KG1 (cell line): ENCODE measurements at regions not wholly inside any gene's neighbourhood (a gene's known extent, or its start where the extent isn't known, plus 50 kb on each side); places are given as distances from the start of the nearest gene placed in this dataset.
"Not testable (repeated sequence)": the region's sequence is repeated elsewhere in the genome, so short reads cannot be mapped to it uniquely, and the experiment has no call there.

Source experiments
- DNase-seq: peaks from one replicate; lab custom pipeline; 2025; lab: John Stamatoyannopoulos, UW

DNA sequence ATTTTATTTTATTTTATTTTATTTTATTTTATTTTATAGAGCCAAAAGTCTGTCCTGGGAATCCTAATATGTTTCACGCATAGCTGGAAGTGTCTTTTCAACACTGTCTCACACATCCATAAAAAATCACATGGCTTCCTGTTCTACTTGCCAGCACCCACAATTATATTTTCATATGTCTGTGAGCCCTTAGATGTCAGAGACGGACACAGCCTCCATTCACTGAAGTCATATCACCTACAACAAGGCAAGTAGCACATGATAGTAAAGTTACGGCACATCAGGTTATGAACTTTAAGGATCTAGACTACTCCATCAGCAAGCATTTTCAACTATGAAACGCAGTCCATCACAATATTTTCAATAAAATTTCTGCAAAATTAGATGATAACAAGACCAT is 168.4 kb downstream of the ZIC4 start:
- DNase-seq = no peak

DNA sequence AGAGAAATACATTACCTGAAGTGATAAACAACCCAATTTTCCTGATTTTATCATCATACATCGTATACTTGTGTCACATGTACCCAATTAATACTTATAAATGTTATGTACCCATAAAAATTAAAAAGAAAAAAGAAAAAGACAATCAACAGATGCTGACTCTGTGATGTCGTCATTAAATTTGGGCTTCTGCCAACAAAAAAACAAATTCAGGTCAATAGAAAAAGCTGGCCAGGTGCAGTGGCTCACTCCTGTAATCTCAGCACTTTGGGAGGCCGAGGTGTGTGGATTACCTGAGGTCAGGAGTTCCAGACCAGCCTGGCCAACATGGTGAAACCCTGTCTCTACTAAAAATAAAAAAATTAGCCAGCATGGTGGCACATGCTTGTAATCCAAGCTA is 174.4 kb downstream of the ZIC4 start:
- not testable (repeated sequence) for DNase-seq

DNA sequence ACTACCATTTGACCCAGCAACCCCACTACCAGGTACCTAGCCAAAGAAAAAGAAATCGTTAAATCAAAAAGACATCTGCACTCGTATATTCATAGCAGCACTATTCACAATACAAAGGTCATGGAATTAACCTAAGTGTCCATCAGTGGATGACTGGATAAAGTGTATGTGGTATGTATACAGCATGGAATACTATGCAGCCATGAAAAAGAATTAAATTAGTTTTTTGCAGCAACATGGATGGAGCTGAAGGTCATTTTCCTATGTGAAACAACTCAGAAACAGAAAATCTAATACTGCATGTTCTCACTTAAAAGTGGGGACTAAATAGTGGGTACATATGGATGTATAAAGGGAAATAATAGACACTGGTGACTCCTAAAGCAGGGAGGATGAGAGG is 175.2 kb downstream of the ZIC4 start:
- DNase-seq = no peak

DNA sequence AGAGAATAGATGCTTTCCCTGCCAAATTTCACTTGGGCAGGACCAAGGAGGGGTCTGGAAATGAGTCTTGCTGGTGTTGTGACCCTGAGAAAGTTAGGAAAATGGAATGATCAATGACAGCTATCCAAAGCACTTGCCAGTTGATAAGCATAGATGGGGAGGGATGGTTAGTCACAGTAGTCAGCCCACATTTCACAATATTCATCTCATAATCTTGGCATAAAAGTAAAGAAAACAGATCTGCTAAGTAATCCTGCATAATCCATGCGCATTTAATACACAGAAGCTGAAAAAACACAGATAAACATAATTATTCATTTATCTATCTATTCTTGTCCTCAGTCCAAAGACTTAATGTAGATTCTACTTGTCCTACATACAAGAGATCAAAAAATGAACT is 184.1 kb downstream of the ZIC4 start:
- no peak for DNase-seq

DNA sequence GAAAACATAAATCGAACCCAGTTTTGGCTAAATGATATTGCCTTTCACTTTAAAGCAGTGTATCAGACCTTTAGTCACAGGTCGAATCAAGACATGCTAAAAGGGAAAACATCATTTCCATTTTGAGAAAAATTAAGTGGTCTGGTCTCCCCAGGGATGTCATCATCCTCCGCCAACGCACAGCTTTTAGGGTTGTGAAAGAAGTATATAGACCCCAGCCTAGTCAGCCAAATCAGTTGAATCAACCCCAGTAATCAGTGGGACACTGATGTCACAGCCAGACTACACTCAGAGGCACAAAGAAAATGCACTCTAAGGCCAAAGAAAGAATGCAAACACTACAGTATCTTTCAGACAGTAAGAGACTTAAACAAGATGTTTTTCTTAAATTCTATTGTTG is 187.4 kb downstream of the ZIC4 start:
- no peak for DNase-seq

DNA sequence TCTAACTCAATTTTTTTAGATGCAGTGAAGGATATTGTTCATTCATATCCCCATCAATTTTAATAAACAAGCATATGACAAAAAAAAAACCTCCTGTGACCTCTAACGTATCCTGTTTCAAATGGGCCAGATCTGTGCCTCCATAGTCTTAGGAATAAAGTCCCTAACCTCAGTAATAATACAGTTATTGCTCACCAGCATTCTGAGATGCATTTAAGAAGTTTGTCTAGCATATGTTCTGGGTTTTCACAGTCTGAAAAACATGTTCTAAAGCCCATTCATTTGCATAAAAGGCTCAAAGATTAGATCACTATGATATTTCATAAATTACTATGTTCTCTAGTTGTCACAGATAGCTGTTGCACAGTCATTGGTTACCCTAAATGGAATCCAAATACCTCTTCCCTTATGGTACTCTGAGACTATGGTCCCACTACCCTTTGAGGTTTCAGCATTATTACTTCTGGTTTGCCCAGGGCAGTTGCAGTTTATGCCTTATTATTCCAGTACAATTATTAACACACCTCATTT is 190.1 kb downstream of the ZIC4 start:
- no peak for DNase-seq

DNA sequence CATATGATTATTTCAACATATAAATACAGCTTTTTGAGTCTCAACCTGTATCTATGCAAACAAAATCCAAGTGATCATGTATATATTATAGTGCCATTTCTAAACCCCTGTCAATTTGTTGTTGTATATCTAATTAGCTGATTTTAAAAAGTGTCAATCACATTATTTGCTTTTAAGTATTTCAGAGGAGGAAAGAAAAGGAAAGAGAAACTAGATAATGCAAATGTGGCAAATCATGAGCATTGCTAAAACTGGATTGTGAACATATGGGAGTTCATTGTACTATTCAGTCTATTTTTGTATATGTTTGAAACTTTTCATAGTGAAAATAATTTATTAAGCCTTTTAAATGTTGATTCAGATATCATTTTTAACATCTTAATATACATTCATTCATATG is 190.7 kb downstream of the ZIC4 start:
- DNase-seq = no peak

DNA sequence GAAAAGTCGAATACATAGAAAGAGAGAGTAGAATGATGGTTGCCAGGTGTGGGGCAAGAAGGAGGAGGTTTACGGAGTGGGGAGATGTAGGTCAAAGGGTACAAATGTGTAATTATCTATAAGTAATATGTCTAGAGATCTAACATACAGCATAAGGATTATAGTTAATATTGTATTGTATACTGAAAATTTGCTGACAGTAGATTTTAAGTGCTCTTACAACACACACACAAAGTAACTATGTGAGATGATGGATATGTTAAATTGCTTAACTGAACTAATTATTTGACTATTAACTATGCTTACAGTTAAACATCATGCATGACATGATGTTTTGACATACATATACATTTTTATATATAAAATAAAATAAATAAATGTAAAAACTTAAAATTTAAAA is 192.7 kb downstream of the ZIC4 start:
- DNase-seq = no peak

DNA sequence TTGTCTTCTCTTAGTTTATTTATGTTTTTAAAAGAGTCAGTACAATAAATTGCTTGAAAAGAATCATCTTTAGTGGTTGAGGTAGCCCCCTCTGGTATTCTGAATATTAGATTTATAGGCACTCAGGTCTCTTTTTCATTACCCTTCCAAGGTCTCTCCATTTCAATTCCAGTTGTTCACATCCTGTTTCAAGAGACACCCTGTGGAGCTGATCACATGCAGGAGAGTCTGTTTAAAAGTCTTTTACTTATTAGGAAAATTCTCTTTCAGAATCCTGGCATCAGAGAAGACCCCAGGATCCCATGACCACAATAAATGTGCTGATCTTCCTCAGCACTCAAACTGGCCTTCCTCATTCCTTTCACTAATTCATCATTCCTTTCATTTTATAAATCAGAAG is 195.7 kb downstream of the ZIC4 start:
- DNase-seq = no peak

DNA sequence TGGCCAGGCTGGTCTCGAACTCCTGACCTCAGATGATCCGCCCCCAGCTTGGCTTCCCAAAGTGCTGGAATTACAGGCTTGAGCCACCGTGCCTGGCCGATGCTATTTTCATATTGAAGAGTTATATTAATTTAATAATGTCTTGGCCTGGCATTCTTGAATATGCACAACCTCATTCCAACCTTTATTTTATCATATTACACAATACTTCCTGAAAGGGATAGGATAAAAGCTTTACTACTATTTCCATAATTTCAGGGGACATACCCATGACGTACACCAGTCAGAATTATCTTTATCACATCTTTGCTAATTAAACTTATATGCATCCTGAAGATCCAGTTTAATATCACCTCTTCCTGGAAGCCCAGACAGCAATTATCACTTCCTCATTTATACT is 205.3 kb downstream of the ZIC4 start:
- DNase-seq = no peak

DNA sequence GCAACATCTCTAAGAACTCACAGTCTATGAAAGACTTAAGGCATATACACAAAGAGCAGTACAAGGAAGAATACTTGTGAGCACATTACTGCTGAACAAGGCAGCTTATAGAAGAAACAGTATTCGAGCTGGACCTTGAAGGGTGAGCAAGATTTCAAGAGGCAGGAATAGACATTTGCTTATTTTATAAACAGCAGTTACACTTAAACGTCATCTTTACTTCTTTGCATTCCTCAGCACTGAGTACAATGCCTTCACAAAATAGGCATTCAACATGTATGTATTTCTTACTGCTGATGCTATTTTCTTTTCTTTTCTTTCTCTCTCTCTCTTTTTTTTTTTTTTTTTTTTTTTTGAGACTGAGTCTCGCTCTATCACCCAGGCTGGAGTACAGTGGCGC is 205.8 kb downstream of the ZIC4 start:
- DNase-seq = no peak

DNA sequence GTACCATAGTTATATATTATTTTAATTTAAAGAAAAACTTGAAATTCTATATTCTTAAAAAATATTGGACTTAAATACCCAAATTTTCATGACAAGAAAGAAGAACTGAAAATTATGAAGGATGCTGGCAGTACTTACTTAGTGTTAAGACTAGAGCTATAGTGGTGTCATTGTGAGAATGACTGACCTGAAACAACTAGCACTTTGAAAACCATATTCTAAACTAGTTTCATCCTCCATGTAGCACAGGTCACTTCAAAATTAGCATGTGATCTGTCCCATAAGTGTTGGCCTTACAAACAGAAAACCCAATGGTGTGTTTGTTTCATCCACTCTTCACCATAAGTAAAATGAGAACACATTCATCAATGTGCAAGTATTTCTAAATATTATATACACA is 208.6 kb downstream of the ZIC4 start:
- no peak for DNase-seq

DNA sequence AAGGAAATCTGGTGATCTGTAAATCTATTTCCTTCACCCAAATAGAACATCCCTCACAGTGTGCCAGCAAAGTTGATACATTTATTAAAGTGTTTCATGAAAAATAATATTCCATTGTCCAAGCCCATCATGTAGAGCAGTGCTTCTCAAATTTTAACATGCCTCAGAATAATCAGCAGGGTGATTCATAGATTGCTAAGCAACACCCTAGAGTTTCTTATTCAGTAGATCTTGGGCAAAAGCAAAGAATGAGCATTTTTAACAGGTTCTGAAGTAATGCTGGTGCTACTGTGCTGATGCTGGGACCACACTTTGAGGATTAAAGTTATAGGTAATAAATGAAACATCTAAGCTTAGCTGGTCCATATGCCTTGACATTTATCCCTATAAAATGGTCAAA is 210.5 kb downstream of the ZIC4 start:
- no peak for DNase-seq

DNA sequence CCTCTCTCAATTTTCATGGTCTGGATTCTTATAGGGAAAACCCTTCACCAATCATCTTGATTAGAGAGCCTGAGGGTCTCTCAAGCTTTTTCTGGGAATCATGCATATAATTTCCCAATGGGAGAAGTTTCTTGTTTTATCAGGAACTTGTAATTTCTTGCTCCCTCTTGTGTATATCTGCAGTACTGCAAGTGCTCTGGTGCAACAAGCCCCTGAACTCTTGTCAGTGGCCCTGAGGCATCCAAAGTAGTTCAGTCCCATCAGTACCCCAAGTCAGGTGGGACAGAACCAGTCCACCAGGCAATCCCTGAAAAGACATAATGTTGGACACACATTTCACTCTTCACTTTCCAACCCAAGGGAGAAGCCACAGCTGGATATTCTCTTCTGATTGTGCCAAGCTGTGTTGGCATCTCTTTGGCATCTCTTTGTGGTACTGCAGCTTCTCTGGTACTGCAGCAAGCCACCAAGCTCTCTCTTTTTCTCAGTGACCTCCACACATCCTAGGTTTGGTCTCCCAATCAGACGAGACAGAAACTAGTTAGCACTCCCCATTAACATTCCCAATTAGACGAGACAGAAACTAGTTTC is 214.5 kb downstream of the ZIC4 start:
- no peak for DNase-seq

DNA sequence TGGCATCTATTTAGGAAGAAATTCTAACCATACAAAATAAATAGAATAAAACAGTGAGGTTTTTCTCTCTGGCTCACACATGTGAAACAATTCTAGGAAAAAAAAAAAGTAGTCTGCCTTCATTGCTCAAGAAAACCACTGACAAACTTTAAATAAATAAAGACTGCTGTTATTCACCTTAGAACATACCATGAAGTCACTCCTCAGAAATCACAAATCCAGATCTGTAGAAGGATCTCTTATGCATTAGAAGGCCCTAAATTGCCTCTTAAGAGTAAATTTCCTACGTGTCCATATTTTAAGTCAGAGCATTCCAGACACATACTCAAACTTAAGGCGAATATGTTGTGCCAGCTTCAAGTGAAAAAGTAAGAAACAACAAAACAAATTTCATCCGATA is 217.3 kb downstream of the ZIC4 start:
- DNase-seq = no peak

DNA sequence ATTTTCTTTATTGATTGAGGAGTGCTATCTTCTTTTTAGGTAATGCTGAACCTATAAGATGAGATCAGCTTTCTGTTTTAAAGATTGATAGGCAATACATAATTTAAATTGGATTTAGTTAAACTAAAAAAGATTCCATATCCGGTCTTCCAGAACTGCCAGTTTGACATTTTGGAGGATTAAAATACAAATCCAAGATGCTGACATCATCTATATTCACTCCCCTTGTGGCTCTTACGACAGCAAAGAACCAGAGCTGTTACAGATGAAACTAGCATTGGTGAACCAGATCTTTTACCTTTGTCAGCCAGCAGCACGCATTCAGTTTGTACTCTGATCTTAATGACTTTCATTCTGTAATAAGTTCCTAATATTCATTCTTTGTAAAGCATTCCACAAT is 218.7 kb downstream of the ZIC4 start:
- DNase-seq = no peak

DNA sequence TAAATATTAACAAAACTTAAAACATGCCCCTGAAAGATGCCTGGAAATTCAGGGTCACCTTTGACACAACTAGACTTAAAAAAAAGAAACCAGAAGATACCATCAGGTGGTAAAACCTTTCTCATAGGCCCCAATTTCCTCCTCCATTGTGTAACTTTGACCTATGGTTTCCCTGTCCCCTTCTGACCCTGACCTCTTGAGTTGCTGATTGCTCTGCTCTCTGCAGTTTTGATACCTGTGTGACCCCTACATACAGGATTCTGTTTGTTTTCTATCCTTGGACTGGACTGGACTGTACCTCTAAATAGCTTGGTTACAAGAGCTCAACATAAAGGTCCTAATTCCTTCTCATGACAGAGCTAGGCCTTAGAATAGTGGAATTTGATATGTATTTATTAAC is 220.6 kb downstream of the ZIC4 start:
- DNase-seq = no peak

DNA sequence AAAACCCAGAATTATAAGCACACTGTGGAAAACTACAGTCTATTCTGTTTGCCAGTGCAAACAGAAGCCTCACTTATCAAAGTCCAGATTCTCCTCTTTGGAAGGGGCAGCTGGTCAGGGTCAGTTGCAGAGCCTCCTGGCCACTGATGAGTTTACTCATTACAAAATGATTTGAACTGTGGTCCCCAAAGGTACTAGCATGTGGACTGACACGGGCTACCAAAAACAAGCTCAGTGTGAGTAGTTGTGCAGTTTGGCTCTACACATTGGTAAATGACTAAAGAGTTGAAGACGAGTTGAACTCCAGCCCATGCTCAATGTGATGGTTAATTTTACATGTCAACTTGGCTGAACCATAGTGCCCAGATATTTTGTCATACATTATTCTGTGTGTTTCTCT is 221.5 kb downstream of the ZIC4 start:
- no peak for DNase-seq

DNA sequence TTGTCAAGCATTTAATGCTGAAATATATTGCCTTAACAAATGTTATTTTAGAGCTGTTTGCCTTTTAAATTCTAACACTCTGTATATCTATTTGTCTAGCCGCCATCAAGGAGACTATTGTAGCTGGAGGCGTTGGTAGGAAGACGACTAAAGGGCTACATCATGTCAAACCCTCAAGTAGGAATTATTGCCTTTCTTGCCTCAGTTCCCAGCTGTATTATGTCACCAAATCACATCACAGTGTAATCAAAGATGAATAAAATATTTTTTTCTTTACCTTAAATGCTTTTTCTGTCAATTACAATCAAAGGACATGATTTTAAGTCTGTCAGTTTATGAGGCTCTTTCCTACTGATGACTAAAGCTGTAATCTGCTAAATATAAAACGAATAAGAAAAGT is 233.1 kb downstream of the ZIC4 start:
- DNase-seq = no peak

DNA sequence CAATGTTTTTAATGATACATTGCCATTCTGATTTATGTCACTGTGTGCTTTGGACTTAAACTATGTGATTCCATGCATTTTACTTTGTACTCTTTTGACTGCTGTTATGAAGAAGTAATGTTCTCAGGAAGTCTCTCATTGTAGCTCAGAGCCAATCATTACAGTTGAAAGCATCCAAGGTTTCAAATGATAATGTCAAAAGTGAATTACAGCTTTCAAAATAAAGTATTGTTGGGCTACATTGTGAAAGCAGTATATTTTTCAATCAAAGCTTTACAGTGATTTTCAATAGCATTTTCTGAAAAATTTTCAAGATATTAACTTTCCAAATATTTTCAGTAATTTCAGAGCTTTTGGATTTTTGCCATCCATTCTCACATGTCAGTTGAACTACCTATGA is 243.6 kb downstream of the ZIC4 start:
- no peak for DNase-seq

DNA sequence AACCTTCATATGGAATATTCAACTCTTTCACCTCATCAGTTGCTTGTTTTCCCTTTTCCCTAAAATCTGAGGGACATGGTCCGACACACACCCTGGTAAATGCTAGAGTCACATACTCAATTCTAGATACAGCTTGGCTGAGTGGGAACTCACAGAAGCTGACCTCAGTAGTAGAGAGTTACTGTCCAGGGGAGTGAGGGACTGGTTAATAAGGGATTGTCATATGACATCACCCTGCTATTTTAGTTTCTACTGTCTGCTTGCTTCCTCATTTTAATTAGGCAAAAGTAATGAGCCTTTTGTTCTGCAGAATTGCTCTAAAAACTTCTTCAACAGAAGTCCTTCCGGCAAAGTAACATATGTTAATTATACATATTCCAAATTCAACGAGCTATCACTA is 244.5 kb downstream of the ZIC4 start:
- DNase-seq = no peak

DNA sequence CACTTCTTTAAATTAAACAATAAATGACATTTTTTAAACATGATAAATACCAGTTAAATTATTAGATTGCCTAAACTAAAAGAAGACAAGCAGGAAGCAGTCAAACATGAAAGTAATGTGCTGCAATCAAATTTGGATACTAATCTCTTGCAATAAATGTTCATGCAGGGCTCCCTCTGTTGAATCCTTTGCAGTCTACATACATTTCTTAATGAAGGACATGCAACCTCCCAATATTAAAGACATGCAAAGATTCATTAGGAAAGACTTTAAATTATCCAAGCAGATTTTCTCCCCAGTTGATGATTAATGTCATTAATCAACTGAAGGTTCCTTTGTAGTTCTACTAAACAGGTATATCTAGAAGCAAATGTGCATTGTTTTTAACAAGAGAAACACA is 245.4 kb downstream of the ZIC4 start:
- DNase-seq = no peak

DNA sequence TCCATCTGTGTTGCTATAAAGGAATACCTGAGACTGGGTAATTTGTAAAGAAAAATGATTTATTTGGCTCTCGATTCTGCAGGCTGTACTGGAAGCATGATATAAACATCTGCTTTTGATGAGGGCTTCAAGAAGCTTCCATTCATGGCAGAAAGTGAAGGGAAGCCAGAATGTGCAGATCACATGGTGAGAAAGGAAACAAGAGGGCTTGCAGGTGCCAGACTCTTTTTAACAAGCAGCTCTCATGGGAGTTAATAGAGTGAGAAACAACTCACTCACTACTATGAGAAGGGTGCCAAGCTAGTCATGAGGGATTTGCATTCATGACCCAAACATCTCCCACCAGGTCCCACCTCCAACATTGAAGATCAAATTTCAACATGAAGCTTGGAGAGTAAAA is 247.2 kb downstream of the ZIC4 start:
- DNase-seq = no peak

DNA sequence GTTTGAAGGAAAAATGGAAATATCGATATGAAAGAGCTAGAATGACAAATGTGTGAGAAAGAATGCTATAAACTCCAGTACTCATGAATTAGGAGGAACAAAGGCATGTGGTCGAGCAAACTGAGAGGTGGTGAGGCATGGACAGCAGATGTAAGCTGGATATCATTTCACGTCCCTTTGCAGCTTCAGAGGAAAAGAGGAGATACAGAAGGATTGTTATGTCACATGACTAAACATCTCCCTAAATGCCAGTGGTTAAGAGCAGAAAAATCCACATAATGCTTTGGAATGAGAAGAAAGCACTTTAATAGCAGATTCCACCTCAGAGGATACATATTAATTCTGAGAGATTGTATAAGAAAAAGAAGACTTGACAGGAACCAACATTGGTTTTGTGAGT is 248.7 kb downstream of the ZIC4 start:
- no peak for DNase-seq

DNA sequence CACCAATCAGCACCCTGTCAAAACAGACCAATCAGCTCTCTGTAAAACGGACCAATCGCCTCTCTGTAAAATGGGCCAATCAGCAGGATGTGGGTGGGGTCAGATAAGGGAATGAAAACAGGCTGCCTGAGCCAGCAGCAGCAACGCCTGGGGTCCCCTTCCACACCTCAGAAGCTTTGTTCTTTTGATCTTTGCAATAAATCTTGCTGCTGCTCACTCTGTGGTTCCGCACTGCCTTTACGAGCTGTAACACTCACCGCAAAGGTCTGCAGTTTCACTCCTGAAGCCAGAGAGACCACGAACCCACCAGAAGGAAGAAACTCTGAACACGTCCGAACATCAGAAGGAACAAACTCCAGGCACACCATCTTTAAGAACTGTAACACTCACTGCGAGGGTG is 251.4 kb downstream of the ZIC4 start:
- not testable (repeated sequence) for DNase-seq
